RWPE2 (cell line): ENCODE measurements at regions not wholly inside any gene's neighbourhood (a gene's known extent, or its start where the extent isn't known, plus 50 kb on each side); places are given as distances from the start of the nearest gene placed in this dataset.

Experiments used
- ATAC-seq: fragments of 200-7000 bp; cut with Tn5 transposase; 3 replicates; pipeline ENCODE4 v1.9.1; 2021; ENCODE audit warnings: low read depth
- DNase-seq: peaks from one replicate; pipeline ENCODE4 v3.0.0-alpha.2; 2020; ENCODE audit warnings: low spot score
- H3K27ac ChIP-seq: fragments of 450-650 bp; 2 replicates; pipeline ENCODE4 v1.5.1; 2017; ENCODE audit warnings: mild to moderate bottlenecking; ENCODE audit not compliant: poor library complexity, severe bottlenecking
- H3K27me3 ChIP-seq: fragments of 250-450 bp; sonication (Bioruptor Pico); 2 replicates; pipeline ENCODE4 v1.5.1; 2021; ENCODE audit warnings: mild to moderate bottlenecking, moderate library complexity; ENCODE audit not compliant: insufficient read depth, poor library complexity, severe bottlenecking
- H3K36me3 ChIP-seq: fragments of 250-450 bp; sonication (Bioruptor Pico); 2 replicates; pipeline ENCODE4 v1.5.1; 2020; ENCODE audit warnings: low read depth, mild to moderate bottlenecking, moderate library complexity
- H3K4me1 ChIP-seq: fragments of 250-450 bp; sonication (Bioruptor Pico); 2 replicates; pipeline ENCODE4 v1.5.1; 2021; ENCODE audit warnings: mild to moderate bottlenecking, moderate library complexity; ENCODE audit not compliant: insufficient read depth, poor library complexity, severe bottlenecking
- H3K4me3 ChIP-seq: fragments of 250-450 bp; sonication (Bioruptor Pico); 2 replicates; pipeline ENCODE4 v1.5.1; 2021; ENCODE audit warnings: mild to moderate bottlenecking, moderate library complexity; ENCODE audit not compliant: severe bottlenecking
- H3K9me3 ChIP-seq: fragments of 250-450 bp; sonication (Bioruptor Pico); 2 replicates; pipeline ENCODE4 v1.5.1; 2021; ENCODE audit warnings: mild to moderate bottlenecking, moderate library complexity; ENCODE audit not compliant: severe bottlenecking
- CTCF ChIP-seq: fragments of 450-650 bp; IDR thresholded peaks from one replicate; pipeline ENCODE4 v1.5.1; 2017; ENCODE audit warnings: mild to moderate bottlenecking, moderate library complexity; ENCODE audit not compliant: poor library complexity, severe bottlenecking

- no peaks in the 10 kb centered on the region for H3K27me3 ChIP-seq
- no peaks in the 10 kb centered on the region for H3K9me3 ChIP-seq
- DNase-seq = no peak
- no peak for TF ChIP-seq CTCF
- peak; percentile 90 for ATAC-seq
- H3K4me1 ChIP-seq = peaks cover 37% of the 10 kb centered on the region
- peak overlapping the region; percentile 93 for H3K27ac ChIP-seq
- H3K36me3 ChIP-seq = no peaks in the 10 kb centered on the region
- H3K4me3 ChIP-seq = no peak overlapping the region
Measured at GRCh38 chr2:57180042-57180567, 866.5 kb upstream of the VRK2 start.

DNA sequence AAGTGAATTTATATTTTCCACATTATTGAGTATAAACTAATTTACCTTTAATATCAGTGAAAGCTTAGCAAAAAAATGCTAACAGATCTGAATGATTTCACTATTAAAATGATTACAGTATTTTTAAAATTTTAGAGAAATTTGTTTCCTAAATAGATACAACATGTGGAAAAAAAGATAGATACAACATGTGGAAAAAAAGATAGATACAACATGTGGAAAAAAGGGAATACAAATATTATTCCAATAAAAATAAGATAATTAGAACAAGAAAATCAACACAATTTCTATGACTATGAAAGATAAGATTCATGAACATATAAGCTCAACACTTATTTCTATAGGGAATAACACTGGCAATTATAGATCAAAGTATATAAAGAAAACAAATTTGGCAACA is 865.9 kb upstream of the VRK2 start:
- Histone ChIP-seq H3K27ac (peak overlapping the region; percentile 93), H3K9me3 (no peaks in the 10 kb centered on the region), H3K4me3 (no peak overlapping the region), H3K4me1 (peaks cover 37% of the 10 kb centered on the region), H3K36me3 (no peaks in the 10 kb centered on the region), H3K27me3 (no peaks in the 10 kb centered on the region)
- TF ChIP-seq CTCF = no peak
- no peak for ATAC-seq
- no peak for DNase-seq

DNA sequence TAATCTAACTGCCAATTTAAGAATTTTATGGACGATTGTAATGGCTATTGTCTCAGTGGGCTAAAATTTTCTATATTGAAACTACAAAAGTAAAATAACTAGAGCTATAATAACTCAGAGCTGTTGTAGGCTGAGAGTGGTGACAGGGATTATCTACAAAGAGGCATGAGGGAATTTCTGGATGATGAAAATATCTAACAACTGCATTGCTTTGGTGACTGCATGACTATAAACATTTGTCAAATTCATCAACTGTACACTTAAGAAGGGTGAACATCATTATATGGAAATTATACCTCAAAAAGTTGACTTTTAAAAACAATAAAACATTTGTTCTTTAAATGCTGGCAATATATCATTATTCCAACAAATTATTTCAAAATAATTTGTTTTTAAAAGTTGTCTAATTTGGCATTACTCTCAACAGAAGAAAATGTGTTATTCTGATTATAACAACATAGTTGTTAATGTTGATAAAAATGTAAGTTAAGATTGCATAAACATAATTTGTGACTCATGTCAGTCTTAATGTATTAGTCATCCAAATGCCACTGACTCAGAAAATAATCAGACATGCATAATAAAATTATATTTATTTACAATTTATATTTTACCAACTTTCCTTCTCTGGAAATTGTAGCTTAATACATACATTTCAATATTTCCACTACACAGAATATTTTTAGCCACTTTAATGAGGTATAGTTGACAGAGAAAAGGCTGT is 865.1 kb upstream of the VRK2 start:
- H3K36me3 ChIP-seq = no peaks in the 10 kb centered on the region

GRCh38 chr2:57182916-57183315 is 863.7 kb upstream of the VRK2 start:
- no peaks in the 10 kb centered on the region for H3K27me3 ChIP-seq
- DNase-seq = no peak
- no peak overlapping the region for H3K4me3 ChIP-seq
- peak overlapping the region; percentile 93 for H3K27ac ChIP-seq
- no peak; the same call in 2 of the 3 replicates for ATAC-seq
- H3K9me3 ChIP-seq = no peaks in the 10 kb centered on the region
- no peaks in the 10 kb centered on the region for H3K36me3 ChIP-seq
- TF ChIP-seq CTCF = no peak
- peaks cover 37% of the 10 kb centered on the region for H3K4me1 ChIP-seq

More for the DNA sequence above, 865.1 kb upstream of the VRK2 start:
- H3K4me3 ChIP-seq = no peak overlapping the region
- no peak for TF ChIP-seq CTCF
- DNase-seq = no peak
- H3K27ac ChIP-seq = peak overlapping the region; percentile 93
- peak; percentile 55; the same call in 2 of the 3 replicates for ATAC-seq
- no peaks in the 10 kb centered on the region for H3K27me3 ChIP-seq
- no peaks in the 10 kb centered on the region for H3K9me3 ChIP-seq
- peaks cover 37% of the 10 kb centered on the region for H3K4me1 ChIP-seq

- Histone ChIP-seq H3K27ac (no peak overlapping the region), H3K4me1 (peaks cover 25% of the 10 kb centered on the region), H3K4me3 (no peak overlapping the region), H3K9me3 (no peaks in the 10 kb centered on the region), H3K27me3 (no peaks in the 10 kb centered on the region), H3K36me3 (no peaks in the 10 kb centered on the region)
- no peak for TF ChIP-seq CTCF
- ATAC-seq (no peak), DNase-seq (no peak)
Measured at GRCh38 chr2:57185568-57185967, 861.0 kb upstream of the VRK2 start.
